DMS153 treated with DMSO at 0.1 percent for 48 hours (cell line): ENCODE measurements at regions not wholly inside any gene's neighbourhood (a gene's known extent, or its start where the extent isn't known, plus 50 kb on each side); places are given as distances from the start of the nearest gene placed in this dataset.
"Not testable (repeated sequence)": the region's sequence is repeated elsewhere in the genome, so short reads cannot be mapped to it uniquely, and the experiment has no call there.

Experiments used
- DNase-seq: peaks from one replicate; lab custom pipeline; 2025; ENCODE audit not compliant: unreplicated experiment; lab: John Stamatoyannopoulos, UW

DNA sequence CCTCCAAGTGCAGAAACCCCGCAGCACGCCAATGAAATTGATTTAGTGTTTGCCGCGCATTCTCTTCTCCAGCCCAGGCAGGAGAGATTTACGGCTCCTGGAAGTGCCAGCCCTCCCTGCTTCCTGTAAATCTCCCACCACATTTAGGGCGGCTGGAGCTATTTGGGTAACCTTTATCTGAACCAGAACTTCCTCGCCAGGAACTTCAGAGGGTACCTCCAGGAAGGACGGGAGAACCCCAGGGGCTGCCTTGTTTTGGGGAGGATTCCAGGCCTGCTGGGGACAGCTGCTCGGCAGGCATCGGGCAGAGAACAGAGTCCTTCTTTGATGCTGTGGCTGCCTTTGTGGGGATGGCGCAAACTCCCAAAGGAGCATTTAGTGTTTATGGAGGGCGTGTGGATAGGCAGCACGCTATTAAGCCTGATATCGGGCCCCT, 122.0 kb upstream of the MYCN start:
- no peak for DNase-seq

DNA sequence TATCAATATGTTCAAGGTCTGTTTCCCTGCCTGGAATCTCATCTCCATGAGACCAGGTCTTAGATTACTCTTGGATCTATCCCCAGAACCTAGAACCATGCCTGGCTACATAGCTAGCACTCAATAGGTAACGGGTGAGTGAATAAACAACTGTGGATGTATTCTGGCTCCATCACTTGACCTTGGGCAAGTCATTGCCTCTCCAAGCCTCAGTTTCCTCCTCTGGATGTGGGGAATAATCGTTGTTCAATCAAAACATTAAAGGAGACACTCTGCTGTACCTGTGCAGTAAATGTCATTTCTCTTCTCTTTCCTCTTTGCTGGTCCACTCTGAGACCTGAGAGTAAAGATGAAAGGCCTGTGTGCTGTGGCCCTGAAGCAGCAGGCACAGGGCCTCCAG, 121.5 kb upstream of the MYCN start:
- DNase-seq, result no peak

DNA sequence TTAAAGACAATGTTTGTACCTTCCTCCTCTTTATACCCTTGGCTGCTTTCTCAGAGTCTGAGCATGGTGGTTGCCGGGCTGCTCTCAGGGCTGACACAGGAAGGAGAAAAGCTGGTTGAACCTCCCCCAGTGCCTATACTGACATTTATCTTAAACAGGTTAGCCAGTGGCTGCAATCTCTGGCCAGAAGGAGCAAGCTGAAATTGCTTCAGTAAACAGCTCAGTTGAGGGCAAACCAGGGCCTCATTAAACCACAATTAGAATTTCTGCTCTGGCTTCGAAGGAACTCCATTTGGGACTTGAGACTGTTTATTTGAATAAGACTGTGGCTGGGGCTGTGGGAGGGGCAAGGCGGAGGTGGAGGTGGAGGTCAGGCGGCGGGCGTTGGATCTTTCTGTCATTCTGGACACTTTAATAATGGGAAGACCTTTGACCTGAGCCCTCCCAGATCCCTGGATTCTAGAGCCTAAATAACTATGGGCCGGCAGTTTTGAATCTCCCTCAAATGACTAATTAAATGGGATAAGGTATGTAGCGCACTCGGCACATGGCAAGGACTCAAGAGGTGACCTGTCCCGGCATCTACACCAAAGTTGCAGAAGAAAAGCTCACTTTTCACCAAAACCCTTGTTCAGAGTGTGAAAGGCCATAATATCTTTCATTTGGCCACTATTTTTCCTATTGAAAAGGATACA, 120.6 kb upstream of the MYCN start:
- DNase-seq, result no peak

DNA sequence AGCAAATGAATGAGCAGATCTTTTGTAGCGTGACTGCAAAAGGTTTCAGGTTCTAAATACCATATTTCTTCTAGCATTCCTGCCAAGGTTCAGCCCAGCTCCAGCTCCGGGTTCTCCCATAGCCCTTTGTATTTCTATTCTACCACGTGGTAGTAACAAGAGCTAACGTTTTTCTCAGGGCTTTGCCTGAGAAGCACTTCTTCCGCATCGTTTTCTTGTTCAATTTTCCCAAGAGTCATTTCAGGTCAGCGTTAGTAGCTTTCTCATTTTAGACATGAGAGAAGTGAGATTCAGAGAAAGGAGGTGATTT, 120.1 kb upstream of the MYCN start:
- no peak for DNase-seq

DNA sequence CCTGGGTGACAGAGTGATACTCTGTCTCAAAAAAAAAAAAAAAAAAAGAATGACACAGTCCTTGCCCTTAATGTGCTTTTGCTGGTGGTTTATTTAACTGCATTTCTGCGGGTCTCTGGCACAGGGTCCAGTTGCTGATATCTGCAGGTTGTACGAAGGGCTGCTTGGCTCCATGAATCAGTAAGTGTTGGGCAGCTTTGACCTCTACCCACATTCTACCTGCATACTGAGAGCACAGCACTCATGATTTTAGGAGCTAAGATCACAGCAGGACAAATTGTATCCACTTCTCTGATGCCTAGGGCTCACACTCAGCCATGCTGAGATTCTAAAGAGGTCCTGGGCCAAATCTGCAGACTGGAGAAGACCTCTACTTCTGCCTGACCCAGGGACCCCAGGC, 119.4 kb upstream of the MYCN start:
- DNase-seq, result no peak

DNA sequence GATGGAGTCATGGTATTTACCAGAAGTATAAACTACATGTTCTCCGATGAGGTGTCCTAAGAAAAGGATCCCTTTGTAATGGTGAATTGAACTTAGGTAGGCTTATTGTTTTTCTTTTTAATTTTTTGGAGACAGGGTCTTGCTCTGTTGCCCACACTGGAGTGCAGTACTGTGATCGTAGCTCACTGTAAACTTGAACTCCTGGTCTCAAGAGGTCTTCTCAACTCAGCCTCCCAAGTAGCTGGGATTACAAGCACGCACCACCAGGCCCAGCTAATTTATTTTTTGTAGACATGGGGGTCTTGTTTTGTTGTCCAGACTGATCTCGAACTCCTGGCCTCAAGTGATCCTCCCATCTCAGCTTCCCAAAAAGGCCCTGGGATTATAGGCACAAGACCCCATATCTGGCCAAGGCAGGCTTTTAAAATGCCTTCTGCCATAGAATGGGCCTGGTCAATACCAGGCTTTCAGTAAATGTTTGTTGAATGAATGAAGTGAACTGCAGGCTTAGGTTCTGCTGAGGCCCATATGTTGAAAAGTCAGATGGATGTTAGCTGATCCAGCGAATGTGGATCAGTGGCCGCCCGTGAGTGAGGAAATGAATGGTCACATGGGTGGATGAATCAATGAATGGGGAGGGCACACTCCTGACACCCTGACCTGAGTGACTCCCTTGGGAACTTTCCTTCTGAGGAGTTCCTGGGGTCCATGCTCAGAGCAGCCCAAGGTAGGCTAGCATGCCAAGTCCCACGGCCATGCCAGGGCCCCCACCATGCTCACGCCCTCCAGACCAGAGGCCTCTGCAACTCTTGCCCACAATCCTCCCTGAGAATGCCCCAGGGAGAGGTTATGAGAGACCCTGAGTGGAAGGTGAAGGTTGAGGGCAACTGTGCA, 118.0 kb upstream of the MYCN start:
- no peak for DNase-seq

DNA sequence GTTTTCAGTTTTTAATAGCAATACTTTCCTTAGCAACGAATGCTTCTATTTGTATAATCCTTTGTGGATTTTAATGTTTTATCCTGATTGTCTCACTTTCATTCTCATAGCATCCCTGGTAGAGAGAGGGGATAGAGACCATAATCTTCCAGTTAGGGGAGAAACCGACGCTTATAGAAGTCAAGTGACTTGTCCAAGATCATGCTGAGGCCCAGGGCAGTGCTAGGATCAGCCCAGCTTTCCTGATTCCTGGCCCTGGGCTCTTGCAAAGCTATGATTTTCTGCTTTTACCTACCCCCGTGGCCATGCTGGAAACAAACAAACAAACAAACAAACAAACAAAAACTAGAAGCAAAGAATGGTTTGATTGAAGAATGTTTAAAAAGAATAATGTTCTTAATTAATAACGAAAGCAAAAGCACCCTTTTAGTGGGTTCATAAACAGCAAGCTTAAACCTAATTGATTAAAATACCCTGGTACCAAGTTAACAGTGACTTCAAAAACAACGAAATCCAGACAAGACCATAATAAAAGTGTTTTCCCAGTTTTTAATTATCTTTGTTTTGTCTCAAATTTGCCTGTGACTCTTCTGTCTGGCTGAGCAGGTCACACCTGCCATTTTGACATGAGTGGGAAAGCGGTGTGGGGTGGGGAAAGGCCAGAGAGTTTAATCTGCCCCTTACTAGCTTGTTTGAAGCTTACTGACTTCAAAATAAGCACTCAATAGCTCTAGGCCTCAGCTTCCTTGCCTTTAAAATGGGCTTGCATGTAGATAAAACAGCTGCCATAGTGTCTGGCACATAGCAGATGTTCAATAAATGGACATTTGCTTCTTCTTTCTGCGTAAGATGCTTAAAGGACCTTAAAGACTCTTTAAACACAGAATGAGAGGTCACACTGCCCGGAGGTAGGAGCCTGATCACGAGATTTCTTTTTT, 116.6 kb upstream of the MYCN start:
- no peak for DNase-seq

DNA sequence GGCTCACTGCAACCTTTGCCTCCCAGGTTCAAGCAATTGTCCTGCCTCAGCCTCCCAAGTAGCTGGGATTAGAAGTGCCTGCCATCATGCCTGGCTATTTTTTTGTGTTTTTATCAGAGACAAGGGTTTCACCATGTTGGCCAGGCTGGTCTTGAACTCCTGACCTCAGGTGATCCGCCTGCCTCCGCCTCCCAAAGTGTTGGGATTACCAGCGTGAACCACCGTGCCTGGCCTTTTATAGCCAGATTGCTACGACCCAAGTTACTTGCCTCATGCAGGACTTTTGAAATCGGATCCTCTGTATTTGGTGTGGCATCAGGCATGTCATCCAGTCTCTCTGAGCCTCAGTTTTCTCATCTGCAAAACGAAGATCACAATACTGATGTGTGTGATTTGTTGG, 115.9 kb upstream of the MYCN start:
- DNase-seq, result not testable (repeated sequence)

DNA sequence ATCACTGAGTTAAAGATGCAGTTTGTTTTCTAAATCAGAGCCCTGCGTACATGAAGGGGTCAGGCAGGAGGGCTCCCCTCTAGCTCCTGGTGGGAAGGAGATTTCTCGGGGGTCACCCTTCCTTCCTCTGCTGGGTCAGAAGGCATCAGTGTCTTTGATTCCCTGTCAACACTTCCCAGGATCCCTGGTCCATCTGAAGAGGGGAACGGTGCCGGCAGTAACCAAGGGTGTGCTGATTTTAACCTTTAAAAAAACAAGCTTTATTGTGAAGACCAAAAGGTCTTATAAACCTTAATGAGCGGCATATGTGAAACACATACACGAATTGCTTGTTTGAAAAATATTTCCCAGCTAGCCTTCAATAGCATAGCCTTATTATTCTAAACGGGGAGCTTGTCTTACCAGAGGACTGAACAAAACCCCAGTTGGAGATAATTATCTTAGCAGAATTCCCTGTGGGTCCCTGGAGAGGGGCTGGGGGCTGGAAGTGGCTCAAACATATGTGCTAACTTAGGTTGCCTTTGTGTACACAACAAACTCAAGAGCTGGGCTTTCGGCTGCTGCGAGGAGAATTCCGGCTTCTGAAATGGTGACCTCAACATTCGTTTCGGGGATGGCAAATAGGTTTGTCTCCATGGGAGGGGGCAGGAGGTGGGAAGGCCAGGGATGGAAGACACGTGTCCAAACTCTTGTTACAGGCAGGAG, 114.9 kb upstream of the MYCN start:
- no peak for DNase-seq

DNA sequence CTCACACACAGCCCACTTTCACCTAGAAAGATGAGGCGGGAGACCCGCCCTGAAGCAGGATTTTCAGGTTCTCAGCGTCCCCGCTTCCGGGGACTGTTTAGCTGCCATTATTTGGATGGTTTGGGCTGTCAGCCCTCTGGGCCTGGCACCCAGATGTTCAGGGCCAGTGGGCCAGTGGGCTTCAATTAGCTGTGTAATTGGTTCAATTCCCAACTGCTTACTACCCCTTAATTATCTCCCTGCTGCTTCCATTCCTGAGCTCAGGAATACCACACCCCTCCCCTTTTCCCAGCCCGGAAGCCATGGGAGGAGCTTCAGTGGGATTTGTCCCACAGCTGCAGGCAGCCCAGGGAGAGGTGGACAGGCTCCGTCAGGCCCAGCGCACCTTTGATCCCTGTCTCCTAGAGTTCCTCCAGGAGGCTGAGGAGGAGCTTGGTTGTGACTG, 114.1 kb upstream of the MYCN start:
- no peak for DNase-seq

DNA sequence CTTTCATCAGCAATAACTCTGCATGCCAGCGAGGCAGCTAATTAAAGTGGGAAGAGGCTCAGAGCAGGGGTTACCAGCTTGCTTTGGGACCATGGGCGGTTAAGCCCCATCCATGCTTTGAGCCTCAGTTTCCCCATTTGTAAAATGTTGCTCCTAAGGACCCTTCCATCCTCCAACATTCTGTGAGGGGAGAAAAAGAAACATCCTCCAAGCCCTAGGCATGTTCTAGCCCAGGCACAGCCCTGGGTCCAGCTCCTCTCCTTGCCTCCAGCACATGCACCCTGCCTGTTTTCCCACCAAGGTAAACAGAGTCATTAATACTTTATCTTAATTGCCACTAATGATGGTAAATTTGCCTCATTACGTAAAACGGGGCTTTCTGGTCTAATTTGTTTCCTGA, 113.3 kb upstream of the MYCN start:
- no peak for DNase-seq

DNA sequence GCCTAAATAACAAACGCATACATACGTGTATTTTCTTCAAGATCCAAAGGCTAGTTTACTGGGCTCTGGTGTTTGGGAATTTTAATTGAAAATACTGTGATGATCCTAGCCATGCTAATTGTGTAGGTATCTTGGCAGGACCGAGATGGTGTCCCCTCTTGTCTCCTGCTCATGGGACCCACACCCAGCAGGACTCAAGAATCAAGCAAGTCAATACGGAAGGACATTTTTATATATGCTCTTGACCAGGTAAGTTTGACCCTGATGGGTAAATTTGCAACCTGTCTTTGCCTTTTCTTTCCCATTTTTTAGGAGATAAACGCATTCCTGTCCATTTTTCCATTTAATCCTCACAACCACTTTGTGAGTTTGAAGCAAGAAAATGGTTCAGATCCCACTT, 111.8 kb upstream of the MYCN start:
- DNase-seq, result no peak

DNA sequence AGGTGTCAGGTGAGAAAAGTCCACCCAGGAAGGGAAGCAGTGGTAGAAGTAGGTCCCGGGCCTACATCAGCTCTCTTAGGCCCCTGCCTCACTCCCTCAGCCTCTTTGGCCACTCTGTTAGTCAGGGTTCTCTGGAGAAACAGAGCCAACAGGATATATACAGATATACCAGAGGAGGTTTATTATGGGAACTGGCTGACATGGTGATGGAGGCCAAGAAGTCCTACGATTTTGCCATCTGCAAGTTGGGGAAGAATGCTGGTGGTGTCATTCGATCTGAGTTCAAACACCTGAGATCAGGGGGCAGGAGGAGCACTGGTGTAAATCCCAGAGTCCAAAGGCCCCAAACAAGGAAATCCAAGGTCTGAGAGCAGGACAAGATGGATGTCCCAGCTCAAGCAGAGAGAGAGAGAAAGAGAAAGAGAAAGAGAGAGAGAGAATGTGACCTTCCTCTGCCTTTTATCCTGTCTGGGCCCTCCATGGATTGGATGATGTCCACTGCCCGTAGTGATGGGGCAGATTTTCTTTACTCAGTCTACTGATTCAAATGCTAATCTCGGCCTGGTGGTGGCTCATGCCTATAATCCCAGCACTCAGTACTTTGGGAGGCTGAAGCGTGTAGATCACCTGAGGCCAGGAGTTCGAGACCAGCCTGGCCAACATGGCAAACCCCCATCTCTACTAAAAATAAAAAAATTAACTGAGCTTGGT, 111.1 kb upstream of the MYCN start:
- DNase-seq, result no peak

DNA sequence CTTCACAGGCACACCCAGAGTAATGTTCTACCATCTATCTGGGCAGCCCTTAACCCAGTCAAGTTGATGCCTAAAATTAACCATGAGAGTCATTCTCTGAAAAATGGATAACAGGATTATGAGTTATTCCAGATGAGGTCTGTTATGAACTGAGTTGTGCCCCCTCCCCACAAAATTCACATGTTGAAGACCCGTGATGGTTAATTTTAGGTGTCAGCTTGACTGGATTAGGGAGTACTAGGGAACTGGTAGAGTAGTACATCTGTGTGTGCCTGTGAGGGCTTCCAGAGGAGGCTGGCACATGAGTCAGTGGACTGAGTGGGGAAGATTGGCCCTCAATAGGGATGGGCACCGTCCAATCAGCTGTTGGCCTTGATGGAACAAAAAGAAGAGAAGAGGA, 110.4 kb upstream of the MYCN start:
- DNase-seq, result no peak

DNA sequence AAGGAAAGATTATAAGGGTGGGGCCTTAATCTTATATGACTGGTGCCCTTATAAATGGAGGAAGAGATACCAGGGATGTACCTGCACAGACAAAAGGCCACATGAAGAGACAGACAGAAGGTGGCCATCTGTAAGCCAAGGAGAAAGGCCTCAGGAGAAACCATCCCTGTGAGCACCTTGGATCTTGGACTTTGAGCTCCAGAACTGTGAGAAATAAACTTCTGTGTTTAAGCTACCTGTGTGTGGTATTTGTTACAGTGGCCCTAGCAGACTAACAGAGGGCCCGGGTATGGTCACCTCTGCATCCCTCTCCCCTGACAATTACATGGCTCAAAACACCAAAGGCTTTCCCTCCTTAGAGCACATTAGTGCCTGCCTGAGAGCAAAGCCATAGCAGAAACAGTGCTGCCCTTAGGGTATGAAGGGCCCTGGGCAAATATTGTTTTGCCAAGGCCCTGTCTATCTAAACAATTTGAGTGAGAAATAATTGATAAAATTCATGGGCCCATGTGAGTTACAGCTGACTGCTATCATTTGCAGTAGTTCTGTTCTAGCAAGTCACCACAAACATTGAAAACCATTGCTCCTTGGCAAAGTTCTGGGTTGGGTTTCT, 109.3 kb upstream of the MYCN start:
- DNase-seq, result no peak

DNA sequence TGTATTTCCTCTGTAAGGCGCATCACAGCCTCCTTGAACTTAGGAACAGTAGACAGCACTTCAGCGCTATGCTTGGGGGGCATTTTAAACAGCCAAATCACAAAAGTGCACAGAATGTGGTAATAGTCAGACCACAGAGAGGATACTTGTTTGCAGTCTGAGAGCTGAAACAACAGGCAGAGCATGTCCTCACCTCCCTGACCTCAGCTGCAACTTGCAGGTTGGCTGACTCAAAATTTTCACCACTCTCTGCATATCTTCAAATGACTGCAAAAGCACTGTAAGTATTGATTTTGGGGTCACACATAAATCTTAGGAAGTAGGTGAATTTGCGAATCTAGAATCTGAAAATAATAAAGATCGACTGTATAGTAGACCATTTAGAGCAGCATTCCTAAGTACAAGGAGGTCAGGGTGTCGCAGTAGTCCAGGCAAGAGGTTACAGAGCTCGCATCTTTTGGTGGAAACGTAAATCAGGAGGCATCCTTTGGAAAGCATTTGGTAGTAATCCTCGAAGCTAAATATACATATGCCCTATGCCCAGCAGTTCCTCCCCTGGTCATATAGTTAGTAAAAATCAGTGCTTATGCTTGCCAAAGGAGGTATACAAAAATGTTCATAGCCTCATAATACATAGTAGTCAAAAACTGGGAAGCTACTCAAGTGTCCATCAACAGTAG, 108.2 kb upstream of the MYCN start:
- DNase-seq, result no peak

DNA sequence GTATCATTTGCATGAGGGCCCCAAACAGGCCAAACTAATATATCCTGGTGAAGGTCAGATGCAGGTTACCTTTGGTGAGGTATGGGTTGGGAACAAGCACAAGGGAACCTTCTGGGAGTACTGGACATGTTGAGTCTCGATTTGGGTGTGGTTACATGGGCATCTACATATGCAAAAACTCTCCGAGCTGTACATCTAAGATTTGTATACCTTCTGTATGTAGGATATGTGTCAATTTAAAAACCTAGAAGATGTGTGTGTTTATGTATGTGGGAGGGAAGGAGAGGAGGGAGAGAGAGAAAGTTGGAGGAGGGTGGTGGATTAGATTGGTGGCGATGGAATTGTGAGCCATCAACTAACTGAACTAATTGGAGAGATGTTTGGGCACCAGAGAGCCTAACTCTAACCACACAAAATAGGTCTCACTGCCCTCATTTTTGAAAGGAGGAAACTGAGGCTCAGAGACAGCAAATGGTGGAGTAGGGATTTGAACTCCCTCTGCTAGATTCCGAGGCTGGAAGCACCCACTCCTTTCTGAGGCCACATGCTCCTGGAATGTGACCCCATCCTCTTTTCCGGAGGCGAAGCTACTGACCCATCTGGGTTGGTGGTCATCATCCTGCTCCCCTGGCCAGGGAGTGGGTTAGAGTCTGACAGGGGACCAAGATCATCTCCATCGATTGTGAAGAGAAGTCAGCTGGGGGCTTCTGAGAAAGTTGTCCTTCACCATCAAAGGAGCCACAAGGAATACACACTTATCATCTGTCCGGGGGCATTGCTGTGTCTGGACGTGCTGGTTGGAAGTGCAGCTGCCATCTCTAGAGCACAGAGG, 107.3 kb upstream of the MYCN start:
- DNase-seq, result no peak

DNA sequence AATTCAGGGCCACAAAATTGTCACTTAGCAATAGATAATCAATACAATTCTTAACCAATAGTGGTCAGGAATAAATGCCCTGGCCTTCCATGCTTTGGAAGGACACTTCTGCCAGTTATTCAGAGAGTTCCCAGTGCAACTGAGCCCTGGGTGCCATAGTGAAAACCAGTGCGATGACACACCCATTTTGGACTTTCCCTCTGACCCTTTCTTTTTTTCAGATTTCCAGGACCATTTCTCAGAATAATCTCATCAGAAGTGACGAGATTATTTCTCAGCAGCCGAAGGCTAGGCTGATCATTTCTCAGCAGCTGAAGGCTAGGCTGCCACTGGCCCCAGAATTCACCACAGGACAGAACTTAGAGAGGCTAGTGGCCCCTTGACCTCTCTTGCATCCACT, 106.6 kb upstream of the MYCN start:
- no peak for DNase-seq
